Panc1 (cell line): ENCODE measurements at regions not wholly inside any gene's neighbourhood (a gene's known extent, or its start where the extent isn't known, plus 50 kb on each side); places are given as distances from the start of the nearest gene placed in this dataset.
"Not testable (repeated sequence)": the region's sequence is repeated elsewhere in the genome, so short reads cannot be mapped to it uniquely, and the experiment has no call there.

Source experiments
- ATAC-seq: fragments of 200-7000 bp; cut with Tn5 transposase; 2 replicates; pipeline ENCODE4 v1.9.1; 2020; ENCODE audit warnings: mild to moderate bottlenecking, moderate library complexity
- BruUV-seq: library from RNA; stranded (reverse); fragments of 400-500 nt; replicated peaks from 2 replicates; lab custom pipeline; 2021; lab: Mats Ljungman, UMichigan
- CTCF ChIA-PET: fragments of 300-600 bp; sonication (Branson Sonifier 250); formaldehyde crosslinking; loops from one replicate; lab custom pipeline; 2022; ENCODE audit warnings: antibody characterized with exemption; lab: Charles Lee
- POLR2A ChIA-PET: fragments of 300-600 bp; sonication (Branson Sonifier 250); formaldehyde crosslinking; loops from one replicate; lab custom pipeline; 2022; ENCODE audit warnings: antibody characterized with exemption; lab: Charles Lee
- DNase-seq: peaks from one replicate; pipeline ENCODE4 v3.0.0-alpha.2; 2010; ENCODE audit warnings: low read depth, low spot score
- H3K27ac ChIP-seq: 2 replicates; pipeline ENCODE4 v1.5.1; 2011; ENCODE audit warnings: mild to moderate bottlenecking, low read length, inconsistent platforms
- H3K27me3 ChIP-seq: fragments of 200-500 bp; sonication (Bioruptor generic); 2 replicates; pipeline ENCODE4 v1.6.0; 2014; ENCODE audit warnings: low read length, inconsistent platforms; ENCODE audit not compliant: control insufficient read depth, insufficient read depth
- H3K36me3 ChIP-seq: fragments of 200-500 bp; sonication (Bioruptor generic); 2 replicates; pipeline ENCODE4 v1.5.1; 2014; ENCODE audit warnings: inconsistent platforms, mild to moderate bottlenecking, low read length, moderate library complexity; ENCODE audit not compliant: control insufficient read depth, insufficient read depth
- H3K4me1 ChIP-seq: 2 replicates; pipeline ENCODE4 v1.5.1; 2011; ENCODE audit warnings: inconsistent platforms, mild to moderate bottlenecking, low read length, moderate library complexity; ENCODE audit not compliant: control insufficient read depth, insufficient read depth
- H3K4me3 ChIP-seq, 2 experiments: 2 replicates each; pipeline ENCODE4 v1.5.1; 2011 to 2012; ENCODE audit warnings: low read depth in 2 of 2, low read length in 2 of 2, mild to moderate bottlenecking in 2 of 2, inconsistent platforms in 1 of 2, moderate library complexity in 1 of 2
- H3K9me3 ChIP-seq: fragments of 200-500 bp; sonication (Bioruptor generic); 2 replicates; pipeline ENCODE4 v1.5.1; 2014; ENCODE audit warnings: low read depth, mild to moderate bottlenecking, inconsistent platforms, low read length, moderate library complexity; ENCODE audit not compliant: control insufficient read depth, insufficient read depth
- POLR2AphosphoS5 ChIP-seq: IDR thresholded peaks from 2 replicates; pipeline ENCODE4 v1.6.1; 2012; ENCODE audit warnings: mild to moderate bottlenecking, low read depth, low read length, moderate library complexity
- in situ Hi-C: cut with HindIII; loops from 2 replicates; pipeline ENCODE4 v1.10.0; 2016; ENCODE audit warnings: low sequenced_read_pairs, low pct_unique_long_range_greater_than_20kb
- intact Hi-C: fragments of 100-400 bp; cut with micrococcal nuclease; formaldehyde crosslinking; loops from one replicate; pipeline ENCODE4 v1.10.0; 2022; ENCODE audit not compliant: unreplicated experiment

GRCh38 chr2:87075054-87075790 lies 53.6 kb upstream of the PLGLB1 start:
- Histone ChIP-seq H3K4me3 (peak overlapping the region; percentile 50 to 62), H3K27ac (peak overlapping the region; percentile 63)
- intact Hi-C loops, H3K9me3 ChIP-seq, H3K36me3 ChIP-seq, ATAC-seq, BruUV-seq, H3K4me1 ChIP-seq, DNase-seq, in situ Hi-C loops, POLR2A ChIA-PET, CTCF ChIA-PET, H3K27me3 ChIP-seq: not testable (repeated sequence)

- H3K4me1 ChIP-seq, H3K27me3 ChIP-seq, intact Hi-C loops, in situ Hi-C loops, H3K9me3 ChIP-seq, DNase-seq, H3K36me3 ChIP-seq, POLR2A ChIA-PET, CTCF ChIA-PET, BruUV-seq, H3K27ac ChIP-seq: not testable (repeated sequence)
- peak; percentile 39 for ATAC-seq
- H3K4me3 ChIP-seq, result peak overlapping the region; percentile 50 to 65
Measured at GRCh38 chr2:87075791-87076252, 54.2 kb upstream of the PLGLB1 start.

- CTCF ChIA-PET, H3K36me3 ChIP-seq, in situ Hi-C loops, H3K9me3 ChIP-seq, intact Hi-C loops, H3K27me3 ChIP-seq, H3K4me1 ChIP-seq, POLR2A ChIA-PET, BruUV-seq: not testable (repeated sequence)
- Histone ChIP-seq H3K27ac (peak overlapping the region; percentile 77), H3K4me3 (peak overlapping the region; percentile 50 to 65)
- ATAC-seq, result peak; percentile 97
- peak; percentile 10 for DNase-seq
- peak; percentile 35; the same call in 1 of the 2 replicates for TF ChIP-seq POLR2AphosphoS5
Measured at GRCh38 chr2:87076253-87077123, 54.8 kb upstream of the PLGLB1 start.

- peak; percentile 50 for ATAC-seq
- in situ Hi-C loops, H3K9me3 ChIP-seq, CTCF ChIA-PET, POLR2A ChIA-PET, intact Hi-C loops, H3K27me3 ChIP-seq, H3K36me3 ChIP-seq, DNase-seq, H3K4me1 ChIP-seq: not testable (repeated sequence)
- BruUV-seq, result TSS peak; percentile 98
- H3K4me3 ChIP-seq, result peak overlapping the region; percentile 50 to 65
- H3K27ac ChIP-seq, result peak overlapping the region; percentile 77
Measured at GRCh38 chr2:87077124-87077446, 55.4 kb upstream of the PLGLB1 start.

GRCh38 chr2:87081727-87082126 lies 60.1 kb upstream of the PLGLB1 start:
- ATAC-seq, in situ Hi-C loops, H3K36me3 ChIP-seq, H3K4me1 ChIP-seq, H3K27me3 ChIP-seq, CTCF ChIA-PET, DNase-seq, H3K9me3 ChIP-seq, POLR2A ChIA-PET, H3K27ac ChIP-seq, BruUV-seq, intact Hi-C loops, H3K4me3 ChIP-seq: not testable (repeated sequence)

- BruUV-seq, H3K9me3 ChIP-seq, H3K27me3 ChIP-seq, H3K27ac ChIP-seq, DNase-seq, POLR2A ChIA-PET, CTCF ChIA-PET, H3K4me3 ChIP-seq, ATAC-seq, H3K4me1 ChIP-seq, intact Hi-C loops, in situ Hi-C loops, H3K36me3 ChIP-seq: not testable (repeated sequence)
Measured at GRCh38 chr2:87088079-87088478, 66.4 kb upstream of the PLGLB1 start.

GRCh38 chr2:87089401-87089800 lies 67.8 kb upstream of the PLGLB1 start:
- H3K27me3 ChIP-seq, H3K4me3 ChIP-seq, DNase-seq, POLR2A ChIA-PET, in situ Hi-C loops, CTCF ChIA-PET, BruUV-seq, H3K9me3 ChIP-seq, intact Hi-C loops, H3K36me3 ChIP-seq, H3K4me1 ChIP-seq, H3K27ac ChIP-seq, ATAC-seq: not testable (repeated sequence)
